CD4-positive, alpha-beta T cell treated with Interleukin-6 for 4 hours (primary cell): ENCODE measurements at regions not wholly inside any gene's neighbourhood (a gene's known extent, or its start where the extent isn't known, plus 50 kb on each side); places are given as distances from the start of the nearest gene placed in this dataset.

ENCODE experiments used
- DNase-seq: peaks from one replicate; pipeline ENCODE4 v3.0.0-alpha.2; 2020; ENCODE audit warnings: mixed read lengths

GRCh38 chr10:78402591-78402990 is 368.9 kb downstream of the RPS24 start:
- no peak for DNase-seq

- no peak for DNase-seq
Measured at GRCh38 chr10:78403781-78404180, 370.1 kb downstream of the RPS24 start.

GRCh38 chr10:78404296-78404695 is 370.6 kb downstream of the RPS24 start:
- DNase-seq = no peak

GRCh38 chr10:78405231-78405630 is 371.6 kb downstream of the RPS24 start:
- no peak for DNase-seq

- no peak for DNase-seq
Measured at GRCh38 chr10:78405736-78406135, 372.1 kb downstream of the RPS24 start.

- DNase-seq = no peak
Measured at GRCh38 chr10:78406648-78407008, 373.0 kb downstream of the RPS24 start.

- DNase-seq = peak; percentile 69
Measured at GRCh38 chr10:78407009-78407711, 373.5 kb downstream of the RPS24 start.

GRCh38 chr10:78407966-78408365 is 374.3 kb downstream of the RPS24 start:
- no peak for DNase-seq

- DNase-seq = no peak
Measured at GRCh38 chr10:78408671-78409472, 375.2 kb downstream of the RPS24 start.

GRCh38 chr10:78410046-78410965 is 376.6 kb downstream of the RPS24 start:
- DNase-seq = no peak

GRCh38 chr10:78411716-78412115 is 378.1 kb downstream of the RPS24 start:
- DNase-seq = no peak

- DNase-seq = no peak
Measured at GRCh38 chr10:78412605-78413004, 378.9 kb downstream of the RPS24 start.

- DNase-seq = no peak
Measured at GRCh38 chr10:78413076-78414055, 379.7 kb downstream of the RPS24 start.

GRCh38 chr10:78414380-78414779 is 380.7 kb downstream of the RPS24 start:
- DNase-seq = no peak

- DNase-seq = no peak
Measured at GRCh38 chr10:78415111-78415510, 381.4 kb downstream of the RPS24 start.

GRCh38 chr10:78416031-78417011 is 382.7 kb downstream of the RPS24 start:
- no peak for DNase-seq

- DNase-seq = no peak
Measured at GRCh38 chr10:78417425-78418370, 384.0 kb downstream of the RPS24 start.

- no peak for DNase-seq
Measured at GRCh38 chr10:78419481-78420265, 386.0 kb downstream of the RPS24 start.
